SH-SY5Y (cell line): ENCODE measurements at regions not wholly inside any gene's neighbourhood (a gene's known extent, or its start where the extent isn't known, plus 50 kb on each side); places are given as distances from the start of the nearest gene placed in this dataset.

Experiments used
- GATA2 ChIP-seq: IDR thresholded peaks from 2 replicates; pipeline ENCODE4 v1.6.1; 2011; ENCODE audit warnings: mild to moderate bottlenecking, low read depth, low read length
- GATA3 ChIP-seq: IDR thresholded peaks from 2 replicates; pipeline ENCODE4 v1.6.1; 2011; ENCODE audit warnings: low read depth, mild to moderate bottlenecking, low read length, moderate library complexity

DNA sequence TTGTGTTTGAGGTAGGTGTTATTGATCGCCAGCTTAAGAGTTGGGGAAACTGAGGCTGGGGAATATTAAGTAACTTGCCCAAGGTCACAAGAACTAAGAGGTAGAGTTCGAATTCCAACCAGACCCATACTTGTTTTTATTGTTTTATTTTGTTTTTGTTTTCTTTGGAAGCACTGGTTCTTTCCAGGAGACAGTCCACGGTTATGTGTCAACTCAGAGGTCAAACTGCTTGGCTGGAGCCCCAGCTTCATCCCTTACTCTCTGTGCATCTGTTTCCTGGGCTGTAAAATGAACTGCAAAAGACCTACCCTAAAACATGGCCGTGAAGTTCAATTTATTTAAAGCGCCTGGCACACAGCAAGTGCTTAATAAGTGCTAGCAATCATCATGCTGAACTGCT lies 74.4 kb upstream of the MAP1LC3B2 start:
- TF ChIP-seq GATA2 = no peak
- no peak for TF ChIP-seq GATA3
